NCI-H526 (cell line): ENCODE measurements at regions not wholly inside any gene's neighbourhood (a gene's known extent, or its start where the extent isn't known, plus 50 kb on each side); places are given as distances from the start of the nearest gene placed in this dataset.

Experiments
- DNase-seq, 2 experiments: peaks; one replicate each; lab custom pipeline; 2025; lab: John Stamatoyannopoulos, UW

DNA sequence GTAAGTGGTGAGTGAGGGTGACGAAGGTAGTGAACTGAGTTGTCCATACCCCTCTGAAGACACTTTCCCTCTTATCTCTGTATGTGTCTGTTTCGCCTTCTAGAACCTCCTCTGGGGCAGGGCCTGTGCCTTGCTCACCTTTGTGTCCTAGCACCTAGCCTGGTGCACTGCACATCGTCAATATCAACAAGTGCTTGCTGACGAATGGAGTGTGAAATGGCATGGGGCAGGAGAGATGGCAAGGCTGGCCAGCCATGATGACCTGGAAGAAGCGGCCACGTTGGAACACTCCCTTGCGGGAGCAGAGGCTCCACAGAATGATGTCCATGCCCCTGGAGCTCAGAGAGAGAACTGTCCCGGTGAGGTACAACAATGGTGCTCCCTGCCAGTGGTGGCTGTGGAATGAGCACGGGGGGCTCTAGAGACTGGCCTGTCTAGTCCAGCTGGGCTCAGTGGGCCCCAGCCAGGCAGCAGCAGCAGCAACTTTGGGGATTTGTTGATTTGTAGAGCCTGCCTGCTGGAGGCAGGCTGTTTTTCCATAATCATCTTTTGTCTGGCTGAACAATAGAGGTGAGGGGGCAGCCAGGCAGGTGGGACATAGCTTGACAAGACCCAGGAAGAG lies 112.2 kb upstream of the PJA1 start:
- DNase-seq: no peak

DNA sequence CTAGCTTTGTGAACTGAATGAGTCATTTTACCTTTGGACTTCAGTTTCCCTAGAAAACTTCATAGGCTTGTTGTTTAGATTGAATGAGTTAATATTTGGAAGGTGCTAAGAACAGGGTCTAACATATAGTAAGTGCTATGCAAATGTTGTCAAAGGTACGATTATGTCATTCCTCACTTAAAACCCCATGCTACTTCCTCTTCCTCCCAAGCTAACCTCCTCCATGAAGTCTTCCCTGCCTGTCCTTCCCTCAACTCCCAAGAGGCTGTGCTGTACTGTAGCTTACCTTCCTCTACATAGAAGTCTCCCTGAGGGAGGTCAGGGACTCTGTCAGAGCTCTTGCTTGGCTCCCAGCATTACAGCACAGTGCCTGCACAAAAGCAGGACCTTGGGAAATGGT lies 103.4 kb upstream of the PJA1 start:
- no peak for DNase-seq

DNA sequence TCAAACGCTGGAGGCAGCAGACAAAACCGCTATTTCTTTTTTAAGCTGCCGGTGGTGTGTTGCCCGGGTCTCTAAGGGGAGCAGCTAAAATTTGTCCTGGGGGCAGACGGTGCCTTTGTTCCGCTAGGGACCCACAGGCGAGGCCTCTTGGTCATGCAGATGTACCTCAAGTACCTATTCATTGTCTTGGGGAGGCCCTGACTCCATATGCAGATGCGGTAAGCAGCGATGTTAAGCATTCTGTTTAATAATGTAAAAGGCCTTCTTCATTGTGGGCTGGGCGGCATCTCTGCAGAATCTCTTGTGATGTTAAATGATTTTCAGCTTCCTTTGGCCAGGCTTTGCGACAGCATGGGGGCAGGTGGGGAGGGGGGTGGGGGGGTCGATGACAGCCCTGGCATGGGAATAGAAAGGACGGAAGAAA lies 98.9 kb upstream of the PJA1 start:
- no peak for DNase-seq

DNA sequence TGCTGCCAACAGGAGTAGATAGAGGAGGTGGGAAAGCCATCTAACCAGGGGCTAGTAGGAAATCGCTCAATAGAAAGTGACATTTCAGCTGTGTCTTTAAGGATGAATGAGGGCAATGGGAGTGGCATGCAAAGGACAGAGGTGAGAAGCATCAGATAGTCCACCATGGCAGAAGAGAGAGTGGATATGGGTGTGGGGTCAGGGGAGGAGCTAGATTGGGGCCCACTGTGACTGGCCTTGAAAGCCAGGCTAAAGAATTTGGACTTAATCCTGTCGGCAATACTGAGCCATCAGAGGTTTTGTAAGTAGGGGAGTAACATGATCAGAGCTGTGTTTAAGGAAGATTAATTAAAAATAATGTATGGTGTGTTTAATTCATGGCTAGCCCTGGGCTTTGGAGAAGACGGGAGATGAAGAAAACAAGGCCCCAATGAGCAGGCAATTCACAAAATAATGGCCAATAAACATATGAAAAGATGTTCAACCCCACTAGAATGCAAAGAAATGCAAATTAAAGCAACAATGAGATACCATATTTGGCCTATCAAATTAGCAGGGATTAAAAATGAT lies 98.1 kb upstream of the PJA1 start:
- no peak for DNase-seq

DNA sequence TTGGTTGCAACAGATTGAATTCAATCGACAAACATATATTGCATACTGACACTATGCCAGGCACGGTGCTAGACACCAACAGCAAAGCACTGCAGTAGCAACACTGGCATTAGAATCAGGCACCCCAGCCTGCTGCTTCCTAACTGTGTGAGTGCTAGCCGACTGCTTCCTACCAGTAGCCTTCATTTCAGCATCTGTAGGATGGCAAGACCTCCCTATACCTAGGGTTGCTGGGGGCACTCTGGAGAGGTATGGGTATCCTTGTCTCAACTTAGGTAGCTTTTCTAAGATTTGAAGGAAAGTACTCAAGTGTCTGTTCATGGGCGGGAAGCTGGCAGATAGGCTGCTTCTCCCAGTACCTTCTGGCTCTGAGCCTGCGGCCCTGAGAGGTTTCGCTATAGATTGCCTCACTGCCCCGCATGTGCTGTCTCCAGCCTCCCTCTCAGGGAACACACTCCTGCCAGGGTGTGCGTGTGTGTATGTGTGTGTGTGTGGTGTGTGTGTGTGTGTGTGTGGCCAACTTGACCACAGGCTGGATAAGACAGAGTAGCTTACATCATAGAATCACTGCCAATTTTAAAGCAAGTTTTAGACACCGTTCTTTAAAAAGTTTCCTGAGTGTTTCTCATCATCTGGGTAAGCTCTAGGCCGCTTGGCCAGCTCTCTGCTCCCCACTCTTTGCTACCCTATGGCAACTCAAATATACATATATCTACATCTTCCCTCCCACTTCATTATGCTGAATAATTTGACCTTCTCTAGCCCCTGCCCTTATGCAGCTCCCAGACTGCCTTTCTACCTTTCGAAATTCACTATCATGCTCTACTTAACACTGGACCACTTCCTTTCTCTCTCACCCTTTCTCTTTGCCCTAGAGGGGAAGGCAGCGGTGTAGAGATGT lies 97.0 kb upstream of the PJA1 start:
- no peak for DNase-seq

DNA sequence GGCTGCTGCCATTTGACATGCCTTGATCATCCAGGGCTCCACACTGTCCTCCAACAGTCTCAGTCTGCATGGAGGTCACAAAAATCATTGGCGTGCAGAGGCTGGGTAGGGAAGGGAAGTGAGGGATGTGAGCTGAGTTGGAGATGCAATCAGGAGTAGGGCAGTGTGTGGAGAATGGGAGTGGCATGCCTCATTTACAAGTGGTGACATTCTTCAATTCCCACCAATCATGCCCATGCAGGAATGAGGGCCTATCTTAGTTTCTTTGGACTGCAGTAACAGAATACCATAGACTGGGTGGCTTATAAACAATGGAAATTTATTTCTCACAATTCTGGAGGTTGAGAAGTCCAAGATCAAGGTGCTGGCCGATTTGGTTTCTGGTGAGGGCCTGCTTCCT lies 94.9 kb upstream of the PJA1 start:
- no peak for DNase-seq

DNA sequence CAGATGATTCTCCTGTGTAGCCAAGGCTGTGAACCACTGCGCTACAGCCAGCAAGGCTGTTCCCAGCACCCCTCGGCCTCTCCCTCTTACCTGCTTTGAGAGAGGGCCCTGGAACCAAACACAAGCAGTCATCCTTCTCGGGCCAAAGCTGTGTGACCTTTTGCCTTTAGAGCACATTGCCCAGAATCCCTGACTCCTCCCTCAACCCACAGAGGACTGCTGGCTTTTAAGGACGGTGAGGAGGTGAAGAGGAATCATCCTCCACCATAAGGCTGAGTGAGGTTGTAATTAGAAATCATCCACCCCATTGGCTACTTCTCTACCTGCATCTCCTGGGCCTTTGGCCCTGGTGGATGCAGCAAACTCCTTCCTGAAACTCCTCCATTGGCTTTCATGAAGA lies 93.6 kb upstream of the PJA1 start:
- DNase-seq: no peak

DNA sequence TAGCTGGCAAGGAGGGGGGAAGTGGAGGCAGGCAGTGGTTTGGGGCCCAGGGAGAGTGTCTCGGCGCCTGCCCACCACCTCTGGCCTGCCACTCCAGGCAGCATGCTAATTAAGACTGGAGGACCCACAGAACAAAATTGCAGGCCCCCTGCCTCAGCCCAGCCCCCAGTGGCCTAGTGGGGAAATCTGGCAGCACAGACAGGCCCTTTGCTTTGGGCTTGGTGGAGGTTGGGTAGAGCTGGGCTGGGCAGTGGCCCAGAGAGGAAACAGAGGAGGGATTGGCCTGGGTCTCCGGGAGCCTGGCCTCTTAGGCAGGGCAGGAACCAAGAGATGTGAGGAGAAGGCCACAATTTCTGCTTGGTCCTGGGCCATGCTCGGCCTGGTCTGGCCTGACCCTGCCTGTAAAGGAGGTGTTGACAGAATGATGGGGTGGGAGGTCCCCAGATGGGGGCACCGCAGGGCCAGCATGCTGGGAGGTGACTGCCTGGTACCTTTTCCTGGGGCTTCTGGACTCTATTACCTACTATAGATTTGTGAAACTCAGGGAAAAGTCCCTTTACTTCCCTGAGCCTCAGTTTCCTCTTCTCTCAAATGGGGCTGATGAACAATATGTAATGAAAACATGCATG lies 92.4 kb upstream of the PJA1 start:
- no peak for DNase-seq

DNA sequence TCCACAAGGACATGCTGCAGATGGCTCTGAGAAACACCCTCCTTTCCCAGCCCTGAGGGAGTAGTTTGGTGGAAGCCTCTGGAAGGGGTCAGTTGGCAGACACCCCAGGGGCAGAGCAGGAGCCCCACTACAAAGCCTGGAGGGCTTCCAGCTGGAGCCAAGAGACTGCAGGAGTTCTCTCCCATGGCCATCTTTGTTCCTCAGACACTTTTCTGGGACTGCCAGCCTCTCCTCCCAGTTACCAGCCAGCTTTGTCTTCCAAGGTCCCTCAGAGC lies 91.0 kb upstream of the PJA1 start:
- no peak for DNase-seq

DNA sequence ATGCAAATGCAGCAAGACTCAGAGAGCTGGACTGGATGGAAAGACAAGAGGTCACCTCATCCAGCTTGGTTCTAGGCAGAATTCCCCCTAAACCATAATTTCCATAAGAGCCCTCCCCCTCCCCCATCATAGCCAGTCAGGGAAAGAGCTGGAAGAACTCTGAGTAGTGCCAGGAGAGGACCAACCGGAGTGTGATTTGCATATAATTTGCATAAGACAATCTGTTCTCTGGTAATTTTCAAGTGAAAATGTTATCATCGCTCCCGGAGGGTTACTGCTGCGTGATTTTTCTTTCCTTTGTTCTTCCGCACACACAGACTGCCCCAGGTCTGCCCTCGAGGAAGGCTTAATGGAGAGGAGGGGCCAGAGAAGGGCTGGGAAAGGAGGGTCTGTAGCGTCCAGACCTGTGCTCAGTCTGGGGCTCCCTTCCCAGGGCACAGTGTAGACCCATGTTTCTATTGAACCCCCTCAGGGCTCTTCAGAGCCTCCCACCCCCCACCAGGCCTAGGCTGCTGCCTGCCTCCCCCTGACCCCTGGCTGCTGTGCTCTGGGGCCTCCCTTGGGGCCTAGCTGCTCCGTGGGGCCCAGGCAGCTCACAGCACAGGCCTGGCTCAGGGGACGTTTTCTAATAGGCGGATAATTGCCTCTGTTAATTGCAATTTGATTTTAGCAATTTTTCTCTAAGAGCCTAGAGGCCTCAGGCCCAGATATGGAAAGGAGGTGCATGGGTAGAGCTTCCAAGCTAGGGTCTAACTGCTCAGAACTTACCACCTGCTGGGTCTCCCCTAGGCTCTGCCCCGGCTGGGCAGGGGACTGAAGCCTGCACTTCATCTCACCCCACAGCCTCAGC lies 90.4 kb upstream of the PJA1 start:
- peak; percentile 71 to 85 for DNase-seq

DNA sequence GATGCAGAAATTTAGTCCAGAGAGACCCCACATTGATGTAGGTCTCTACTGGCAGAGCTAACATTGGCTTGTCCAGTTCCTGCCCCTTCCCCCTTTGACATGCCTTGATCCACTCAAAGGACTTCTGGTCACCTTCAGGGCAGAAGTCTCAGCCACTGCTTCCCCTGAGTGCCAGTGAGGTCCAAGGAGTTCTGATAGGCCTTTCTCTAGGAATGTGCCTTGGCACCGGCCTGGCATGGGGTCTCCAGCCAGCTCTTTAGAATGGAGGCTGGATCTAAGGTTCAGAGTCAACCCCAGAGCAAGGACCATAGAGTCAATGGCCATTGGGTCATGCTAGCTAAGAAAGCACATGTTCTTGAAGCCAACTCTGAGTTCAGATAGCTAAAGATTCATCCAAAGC lies 88.6 kb upstream of the PJA1 start:
- no peak for DNase-seq

DNA sequence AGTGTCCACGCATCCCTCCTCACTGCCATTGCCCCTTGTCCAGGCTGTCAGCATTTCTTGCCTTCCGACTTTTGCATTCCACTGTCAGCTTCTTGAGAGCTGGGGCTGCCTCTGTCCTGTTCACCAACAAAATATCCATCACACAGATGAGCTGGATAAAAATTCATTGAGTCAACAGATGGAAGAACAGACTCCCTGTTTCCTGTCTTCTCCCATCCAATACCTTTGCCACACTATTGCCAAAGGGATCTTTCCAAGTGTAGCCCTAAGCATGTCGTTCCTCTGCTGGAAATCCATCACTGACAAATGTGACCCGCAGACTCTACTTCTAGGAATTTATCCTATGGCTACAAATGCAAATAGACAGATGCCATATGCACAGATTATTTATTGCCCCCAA lies 78.0 kb upstream of the PJA1 start:
- DNase-seq: no peak

DNA sequence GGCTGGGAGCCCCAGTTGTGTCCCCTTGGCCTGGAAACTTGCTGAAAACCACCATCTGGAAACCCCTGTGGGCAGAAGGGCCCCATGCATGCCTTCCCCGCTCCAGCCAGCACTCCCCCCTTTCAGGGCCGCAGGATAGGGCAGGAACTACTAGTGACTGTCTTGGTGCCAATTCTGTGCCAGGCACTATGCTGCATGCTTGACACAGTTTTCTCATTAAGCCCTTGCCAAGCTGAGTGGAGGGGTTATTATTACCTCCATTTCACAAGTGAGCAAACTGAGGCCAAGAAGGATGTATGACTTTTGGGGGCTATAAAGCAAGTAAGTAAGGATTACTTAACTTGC lies 73.6 kb upstream of the PJA1 start:
- DNase-seq: no peak

DNA sequence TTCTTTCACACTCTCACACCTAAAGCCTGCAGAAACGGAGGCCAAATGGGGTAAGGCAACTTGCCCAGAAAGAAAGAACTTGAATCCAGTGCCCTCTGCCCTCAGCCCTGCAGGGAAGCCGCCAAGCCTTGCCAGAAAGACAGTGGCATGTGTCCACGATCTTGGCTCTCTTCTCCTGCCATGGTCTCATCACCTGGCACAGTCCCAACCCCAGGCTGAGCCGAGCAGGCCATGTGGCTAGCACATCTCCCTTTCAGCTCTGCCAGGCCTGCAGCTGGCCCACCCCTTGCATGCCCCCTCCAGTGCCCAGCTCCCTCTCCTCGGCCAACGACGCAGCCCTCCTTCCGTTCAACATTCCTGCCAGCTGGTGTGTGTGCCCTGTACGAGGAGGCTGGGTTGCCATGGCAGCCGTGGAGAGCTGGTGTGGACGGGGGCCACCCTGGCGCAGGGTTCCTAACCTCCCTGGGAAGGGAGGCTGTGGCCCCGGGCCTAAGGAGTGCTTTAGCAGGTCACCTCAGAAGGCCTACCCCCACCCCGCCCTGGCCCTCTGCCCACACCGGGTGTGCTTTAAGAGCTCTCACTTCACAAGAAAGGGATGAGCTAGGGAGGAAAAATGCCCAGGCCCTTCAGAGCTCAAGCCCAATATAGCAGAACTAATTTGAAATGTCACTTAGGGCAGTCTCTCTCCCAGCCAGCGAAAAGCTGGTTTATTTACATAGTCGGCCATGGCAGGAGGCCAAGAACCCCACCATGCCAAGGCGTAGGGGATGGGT lies 73.0 kb upstream of the PJA1 start:
- DNase-seq: no peak

DNA sequence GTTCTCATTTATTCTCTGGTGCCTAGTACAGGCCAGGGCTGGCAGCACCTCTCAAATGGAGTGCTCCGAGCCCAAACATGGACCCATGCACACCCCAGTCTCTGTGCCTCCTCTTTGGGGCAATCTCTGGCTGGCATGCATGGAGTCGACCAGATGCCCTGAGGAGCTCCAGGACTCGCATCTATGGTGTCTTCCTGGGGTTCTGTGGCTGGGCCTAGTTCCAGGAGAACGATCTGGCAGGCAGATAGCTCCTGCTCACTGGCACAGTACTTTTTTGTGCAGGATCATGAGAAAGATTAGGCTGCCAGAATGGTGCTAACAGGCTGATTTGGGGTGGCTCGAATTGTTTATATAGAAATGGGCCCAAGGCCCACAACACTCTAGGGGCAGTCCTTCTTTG lies 72.0 kb upstream of the PJA1 start:
- DNase-seq: no peak

DNA sequence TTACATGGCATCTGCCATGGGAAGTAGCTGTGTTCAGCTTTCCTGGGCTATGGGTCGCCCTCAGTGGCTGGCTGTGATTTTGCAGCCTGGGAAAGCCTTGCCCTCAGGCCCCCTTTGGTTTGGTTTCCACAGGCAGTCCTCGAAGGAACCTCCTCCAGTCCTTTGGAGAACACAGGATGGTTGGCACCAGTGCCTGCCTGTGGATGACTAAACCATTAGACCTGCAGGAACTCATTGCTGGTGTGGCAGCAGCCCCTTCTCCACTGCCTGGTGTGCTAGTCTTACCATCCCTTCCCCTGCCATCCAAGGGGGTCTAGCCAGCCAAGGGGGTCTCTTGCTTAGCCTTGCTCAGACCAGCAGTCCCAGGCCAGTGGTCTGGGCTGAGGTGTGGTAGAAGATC lies 71.4 kb upstream of the PJA1 start:
- no peak for DNase-seq

DNA sequence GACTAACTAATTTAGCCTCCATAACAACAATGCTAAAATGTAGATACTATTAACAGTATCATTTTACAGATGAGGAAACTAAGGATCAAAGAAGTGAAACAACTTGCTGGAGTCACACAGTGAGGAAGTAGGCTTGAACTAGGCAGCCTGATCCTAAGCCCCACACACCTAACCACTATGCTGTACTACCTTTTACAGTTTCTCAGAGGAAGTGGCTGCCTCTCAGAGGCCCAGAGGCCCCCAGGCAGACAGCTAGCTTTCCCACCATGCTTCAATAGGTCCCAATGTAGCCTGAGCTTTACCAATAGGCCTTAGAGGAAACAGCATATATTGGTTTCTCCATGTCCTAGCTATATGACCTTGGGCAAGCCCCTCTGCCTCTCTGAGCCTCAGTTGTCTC lies 69.4 kb upstream of the PJA1 start:
- DNase-seq: no peak

DNA sequence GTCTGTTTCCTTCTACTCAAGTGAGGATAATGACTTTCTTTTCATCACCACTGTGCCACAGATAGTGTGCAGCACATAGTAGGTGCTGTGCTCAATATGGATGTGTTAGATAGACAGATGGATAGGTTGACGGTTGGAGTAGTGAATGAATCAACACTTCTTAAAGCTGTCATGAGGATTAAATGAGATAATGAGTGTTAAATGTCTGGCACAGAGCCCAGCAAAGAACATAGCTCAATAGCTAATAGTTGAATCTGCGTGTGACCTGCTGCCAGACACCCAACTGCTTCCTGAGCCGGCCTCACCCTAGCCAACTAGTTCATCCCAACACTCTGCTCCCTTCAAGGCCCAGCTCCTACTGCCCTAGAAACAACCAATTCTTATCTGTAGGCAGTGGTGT lies 67.7 kb upstream of the PJA1 start:
- DNase-seq: no peak

DNA sequence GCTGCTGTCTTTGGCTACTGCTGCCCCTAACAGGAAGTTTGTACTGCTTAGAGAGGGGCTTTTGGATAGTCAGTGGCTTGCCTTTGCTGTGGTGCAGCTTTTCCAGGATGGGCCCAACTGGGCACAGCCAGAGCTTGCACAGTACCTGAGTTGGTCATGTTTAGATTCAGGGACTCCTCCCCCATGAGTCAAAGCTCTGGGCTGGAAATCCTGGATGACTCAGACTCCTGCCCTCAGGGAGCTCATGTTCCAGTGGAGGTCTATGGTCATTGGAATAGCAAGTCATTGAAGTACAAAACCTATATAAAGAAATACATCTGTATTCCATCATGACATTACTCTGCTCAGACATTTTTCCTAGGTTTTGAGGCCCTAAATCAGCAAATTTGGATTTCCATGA lies 66.7 kb upstream of the PJA1 start:
- DNase-seq: no peak

DNA sequence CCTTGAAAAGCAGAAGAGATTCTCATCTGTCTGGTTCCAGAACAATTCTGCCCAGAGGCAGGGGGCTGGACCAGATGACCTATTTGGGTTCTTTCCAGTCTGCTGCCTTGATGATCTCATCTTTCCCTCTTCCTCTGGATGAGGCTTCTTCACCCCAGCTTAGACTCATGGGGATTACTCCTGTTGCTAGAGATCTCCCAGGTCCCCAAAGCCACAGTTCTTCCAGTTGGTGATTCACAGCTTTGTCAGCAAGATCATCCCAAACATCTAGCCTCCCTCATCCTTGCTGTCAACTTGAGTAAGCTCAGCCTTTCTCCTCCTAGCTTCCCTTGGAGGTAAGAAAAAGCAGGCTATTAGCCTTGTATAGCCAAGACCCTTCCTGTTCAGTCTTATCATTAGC lies 64.2 kb upstream of the PJA1 start:
- DNase-seq: no peak

DNA sequence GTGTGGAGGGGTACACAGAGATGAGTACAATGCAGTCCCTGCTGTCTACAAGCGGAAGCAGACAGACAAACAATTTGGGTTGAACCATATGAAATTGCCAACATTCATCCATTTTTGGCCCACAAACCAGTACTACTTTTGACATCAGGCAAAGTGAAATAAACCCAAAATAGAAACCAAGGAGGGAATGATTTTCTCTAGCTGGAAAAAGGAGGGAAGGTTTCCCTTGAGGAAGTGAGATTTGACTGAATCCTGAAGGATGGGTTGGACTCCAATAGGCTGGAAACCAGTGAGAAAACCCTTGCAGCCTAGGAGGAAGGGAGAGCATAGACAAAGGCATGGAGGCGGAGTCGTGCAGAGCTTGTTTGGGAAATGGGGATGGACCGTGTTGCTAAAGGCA lies 63.5 kb upstream of the PJA1 start:
- no peak for DNase-seq
